GM12878 (cell line): ENCODE measurements at regions not wholly inside any gene's neighbourhood (a gene's known extent, or its start where the extent isn't known, plus 50 kb on each side); places are given as distances from the start of the nearest gene placed in this dataset.

ENCODE experiments used
- ATAC-seq: fragments of 200-7000 bp; cut with Tn5 transposase; 3 replicates; pipeline ENCODE4 v1.9.1; 2020; ENCODE audit warnings: mild to moderate bottlenecking, moderate library complexity
- BruUV-seq: library from RNA; stranded (reverse); fragments of 400-500 nt; replicated peaks from 2 replicates; lab custom pipeline; 2021; lab: Mats Ljungman, UMichigan
- CTCF ChIA-PET: fragments of 300-600 bp; sonication (Branson Sonifier 250); formaldehyde crosslinking; extraction: SDS; loops from one replicate; lab custom pipeline; 2021; ENCODE audit warnings: inconsistent platforms; lab: Yijun Ruan, JAX
- POLR2A ChIA-PET: fragments of 350-600 bp; formaldehyde crosslinking; extraction: SDS; loops from one replicate; lab custom pipeline; 2021; ENCODE audit warnings: inconsistent platforms; lab: Charles Lee
- RAD21 ChIA-PET: fragments of 300-600 bp; sonication (Branson Sonifier 250); formaldehyde crosslinking; loops from one replicate; lab custom pipeline; 2023; ENCODE audit warnings: antibody characterized with exemption; ENCODE audit not compliant: unreplicated experiment; lab: Charles Lee
- SMC1A ChIA-PET: fragments of 300-600 bp; sonication (Branson Sonifier 250); formaldehyde crosslinking; loops from one replicate; lab custom pipeline; 2023; ENCODE audit not compliant: unreplicated experiment, uncharacterized antibody; lab: Charles Lee
- DNase-seq: peaks from one replicate; pipeline ENCODE4 v3.0.0-alpha.2; 2011; ENCODE audit warnings: low read depth, low spot score
- FAIRE-seq: peaks from 3 replicates; lab custom pipeline; 2011; peaks lifted over from hg19 to GRCh38; lab: Jason Lieb, UNC
- H2AFZ ChIP-seq: 2 replicates; pipeline ENCODE4 v1.6.0; 2011; ENCODE audit warnings: low read depth, low read length, control low read depth; ENCODE audit not compliant: control insufficient read depth
- H3K27ac ChIP-seq: 2 replicates; pipeline ENCODE4 v1.5.1; 2011; ENCODE audit warnings: control low read depth; ENCODE audit not compliant: control insufficient read depth, insufficient read depth
- H3K27me3 ChIP-seq, 2 experiments: replicated peaks in 1 of 2; 2 replicates each; pipeline versions ENCODE4 v1.6.0 to v1.6.1; 2011; ENCODE audit warnings: low read length in 1 of 2; ENCODE audit not compliant: control insufficient read depth in 2 of 2, insufficient read depth in 2 of 2
- H3K36me3 ChIP-seq, 2 experiments: 2 replicates each; pipeline ENCODE4 v1.5.1; 2011; ENCODE audit warnings: low read length in 1 of 2; ENCODE audit not compliant: control insufficient read depth in 2 of 2, insufficient read depth in 2 of 2
- H3K4me1 ChIP-seq: 2 replicates; pipeline ENCODE4 v1.6.1; 2011; ENCODE audit warnings: mild to moderate bottlenecking, low read length, moderate library complexity, mixed read lengths; ENCODE audit not compliant: control insufficient read depth, insufficient read depth
- H3K4me2 ChIP-seq: 2 replicates; pipeline ENCODE4 v1.6.0; 2011; ENCODE audit warnings: control low read depth; ENCODE audit not compliant: control insufficient read depth, insufficient read depth
- H3K4me3 ChIP-seq: fragments of 200-600 bp; sonication (generic); 2 replicates; pipeline ENCODE4 v1.5.1; 2016
- H3K79me2 ChIP-seq: 2 replicates; pipeline ENCODE4 v1.6.0; 2011; ENCODE audit warnings: low read length; ENCODE audit not compliant: control insufficient read depth, insufficient read depth
- H3K9ac ChIP-seq: 2 replicates; pipeline ENCODE4 v1.8.0; 2011; ENCODE audit warnings: low read length, control low read depth, mixed read lengths; ENCODE audit not compliant: control insufficient read depth, insufficient read depth
- H3K9me3 ChIP-seq: replicated peaks from 3 replicates; pipeline ENCODE4 v1.5.1; 2011; ENCODE audit warnings: mild to moderate bottlenecking, low read length; ENCODE audit not compliant: control insufficient read depth, insufficient read depth
- H4K20me1 ChIP-seq: 2 replicates; pipeline ENCODE4 v1.6.0; 2011; ENCODE audit not compliant: control insufficient read depth, insufficient read depth
- SMAD5 ChIP-seq: IDR thresholded peaks from 2 replicates; pipeline ENCODE4 v1.6.1; 2016; ENCODE audit warnings: antibody characterized with exemption, low read depth
- SUPT20H ChIP-seq: IDR thresholded peaks from 2 replicates; pipeline ENCODE4 v1.6.1; 2011; ENCODE audit warnings: low read depth, mild to moderate bottlenecking, low read length, moderate library complexity, borderline replicate concordance; ENCODE audit not compliant: control insufficient read depth
- TAF1 ChIP-seq: IDR thresholded peaks from 2 replicates; pipeline ENCODE4 v1.6.1; 2011; ENCODE audit warnings: mild to moderate bottlenecking, low read depth, low read length, borderline replicate concordance
- TARDBP ChIP-seq: IDR thresholded peaks from 2 replicates; pipeline ENCODE4 v1.6.1; 2016; ENCODE audit warnings: borderline replicate concordance
- WGBS: methylation state at CpG from one replicate; pipeline ENCODE4 v1.1.6; 2016; ENCODE audit warnings: low lambda C conversion rate; ENCODE audit not compliant: insufficient replicate concordance, insufficient coverage; ENCODE audit errors: missing lambda C conversion rate; 5-methylcytosine and 5-hydroxymethylcytosine counted together
- in situ Hi-C: fragments of 300-500 bp; cut with MboI; formaldehyde crosslinking; loops from 9 replicates; pipeline ENCODE4 v1.14.3; 2018; ENCODE audit warnings: mixed read lengths
- intact Hi-C: fragments of 100-400 bp; cut with micrococcal nuclease; formaldehyde crosslinking; loops from one replicate; pipeline ENCODE4 v1.14.2; 2022; ENCODE audit not compliant: unreplicated experiment
- TF ChIP-seq, protein P1 (sequence below): fragments of 450-650 bp; IDR thresholded peaks from 2 replicates; pipeline ENCODE4 v1.6.1; 2018; ENCODE audit warnings: borderline replicate concordance, mild to moderate bottlenecking; ENCODE audit not compliant: partially characterized antibody
- TF ChIP-seq, protein P2 (sequence below): fragments of 450-650 bp; IDR thresholded peaks from 2 replicates; pipeline ENCODE4 v1.6.1; 2018; ENCODE audit warnings: mild to moderate bottlenecking, low read depth, moderate library complexity; ENCODE audit not compliant: partially characterized antibody
- TF ChIP-seq, protein P3 (sequence below): fragments of 450-650 bp; conservative IDR thresholded peaks from 2 replicates; pipeline ENCODE4 v1.6.1; 2017; ENCODE audit warnings: mild to moderate bottlenecking, moderate library complexity

DNA sequence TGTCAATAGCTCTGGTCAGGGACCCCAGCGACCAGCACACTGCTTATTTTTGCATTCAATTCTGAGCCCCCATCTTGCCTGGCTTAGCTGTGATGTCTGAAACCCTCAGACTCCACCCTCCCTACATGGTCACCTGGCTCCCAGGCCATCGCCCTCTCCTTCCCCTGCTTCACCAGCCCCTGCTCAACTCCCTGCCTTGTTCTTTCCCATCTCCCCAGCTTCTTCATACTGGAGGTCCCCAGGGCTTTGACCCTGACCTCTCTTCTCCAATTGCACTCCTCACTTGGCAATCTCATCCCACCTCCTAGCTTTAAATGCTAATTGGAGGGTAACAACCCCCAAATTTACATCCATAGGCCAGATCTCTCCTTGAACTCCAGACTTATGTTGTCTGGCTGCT is 84.3 kb upstream of the GNAZ start:
- Histone ChIP-seq H3K4me3 (no peak overlapping the region), H3K36me3 (no peaks in the 10 kb centered on the region), H4K20me1 (no peaks in the 10 kb centered on the region), H3K4me2 (no peak overlapping the region), H3K27me3 (no peaks in the 10 kb centered on the region; a peak in 1 of 4 replicates), H3K9me3 (no peaks in the 10 kb centered on the region), H3K27ac (no peak overlapping the region), H3K4me1 (no peaks in the 10 kb centered on the region), H2AFZ (no peak overlapping the region), H3K79me2 (no peaks in the 10 kb centered on the region), H3K9ac (no peak overlapping the region)
- FAIRE-seq (no peak), ATAC-seq (no peak), DNase-seq (no peak)
- SMC1A ChIA-PET, result interaction anchor here (2.3 kb wide), 1 partner anchor 26 kb away, joined by 5 read pairs; no protein-coding TSS in a partner anchor
- in situ Hi-C loops, result no loop called here
- RAD21 ChIA-PET, result no interaction called here
- POLR2A ChIA-PET, result interaction anchor here (0.6 kb wide), 1 partner anchor 766 kb away, joined by 3 read pairs; no protein-coding TSS in a partner anchor
- intact Hi-C loops, result no loop called here
- BruUV-seq, result no TSS peak
- CTCF ChIA-PET, result no interaction called here
- no peak for TF ChIP-seq TARDBP
- TF ChIP-seq, protein P1, sequence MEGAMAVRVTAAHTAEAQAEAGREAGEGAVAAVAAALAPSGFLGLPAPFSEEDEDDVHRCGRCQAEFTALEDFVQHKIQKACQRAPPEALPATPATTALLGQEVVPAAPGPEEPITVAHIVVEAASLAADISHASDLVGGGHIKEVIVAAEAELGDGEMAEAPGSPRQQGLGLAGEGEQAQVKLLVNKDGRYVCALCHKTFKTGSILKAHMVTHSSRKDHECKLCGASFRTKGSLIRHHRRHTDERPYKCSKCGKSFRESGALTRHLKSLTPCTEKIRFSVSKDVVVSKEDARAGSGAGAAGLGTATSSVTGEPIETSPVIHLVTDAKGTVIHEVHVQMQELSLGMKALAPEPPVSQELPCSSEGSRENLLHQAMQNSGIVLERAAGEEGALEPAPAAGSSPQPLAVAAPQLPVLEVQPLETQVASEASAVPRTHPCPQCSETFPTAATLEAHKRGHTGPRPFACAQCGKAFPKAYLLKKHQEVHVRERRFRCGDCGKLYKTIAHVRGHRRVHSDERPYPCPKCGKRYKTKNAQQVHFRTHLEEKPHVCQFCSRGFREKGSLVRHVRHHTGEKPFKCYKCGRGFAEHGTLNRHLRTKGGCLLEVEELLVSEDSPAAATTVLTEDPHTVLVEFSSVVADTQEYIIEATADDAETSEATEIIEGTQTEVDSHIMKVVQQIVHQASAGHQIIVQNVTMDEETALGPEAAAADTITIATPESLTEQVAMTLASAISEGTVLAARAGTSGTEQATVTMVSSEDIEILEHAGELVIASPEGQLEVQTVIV, result no peak
- no peak for TF ChIP-seq TAF1
- TF ChIP-seq, protein P2, sequence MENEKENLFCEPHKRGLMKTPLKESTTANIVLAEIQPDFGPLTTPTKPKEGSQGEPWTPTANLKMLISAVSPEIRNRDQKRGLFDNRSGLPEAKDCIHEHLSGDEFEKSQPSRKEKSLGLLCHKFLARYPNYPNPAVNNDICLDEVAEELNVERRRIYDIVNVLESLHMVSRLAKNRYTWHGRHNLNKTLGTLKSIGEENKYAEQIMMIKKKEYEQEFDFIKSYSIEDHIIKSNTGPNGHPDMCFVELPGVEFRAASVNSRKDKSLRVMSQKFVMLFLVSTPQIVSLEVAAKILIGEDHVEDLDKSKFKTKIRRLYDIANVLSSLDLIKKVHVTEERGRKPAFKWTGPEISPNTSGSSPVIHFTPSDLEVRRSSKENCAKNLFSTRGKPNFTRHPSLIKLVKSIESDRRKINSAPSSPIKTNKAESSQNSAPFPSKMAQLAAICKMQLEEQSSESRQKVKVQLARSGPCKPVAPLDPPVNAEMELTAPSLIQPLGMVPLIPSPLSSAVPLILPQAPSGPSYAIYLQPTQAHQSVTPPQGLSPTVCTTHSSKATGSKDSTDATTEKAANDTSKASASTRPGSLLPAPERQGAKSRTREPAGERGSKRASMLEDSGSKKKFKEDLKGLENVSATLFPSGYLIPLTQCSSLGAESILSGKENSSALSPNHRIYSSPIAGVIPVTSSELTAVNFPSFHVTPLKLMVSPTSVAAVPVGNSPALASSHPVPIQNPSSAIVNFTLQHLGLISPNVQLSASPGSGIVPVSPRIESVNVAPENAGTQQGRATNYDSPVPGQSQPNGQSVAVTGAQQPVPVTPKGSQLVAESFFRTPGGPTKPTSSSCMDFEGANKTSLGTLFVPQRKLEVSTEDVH, result no peak
- TF ChIP-seq, protein P3, sequence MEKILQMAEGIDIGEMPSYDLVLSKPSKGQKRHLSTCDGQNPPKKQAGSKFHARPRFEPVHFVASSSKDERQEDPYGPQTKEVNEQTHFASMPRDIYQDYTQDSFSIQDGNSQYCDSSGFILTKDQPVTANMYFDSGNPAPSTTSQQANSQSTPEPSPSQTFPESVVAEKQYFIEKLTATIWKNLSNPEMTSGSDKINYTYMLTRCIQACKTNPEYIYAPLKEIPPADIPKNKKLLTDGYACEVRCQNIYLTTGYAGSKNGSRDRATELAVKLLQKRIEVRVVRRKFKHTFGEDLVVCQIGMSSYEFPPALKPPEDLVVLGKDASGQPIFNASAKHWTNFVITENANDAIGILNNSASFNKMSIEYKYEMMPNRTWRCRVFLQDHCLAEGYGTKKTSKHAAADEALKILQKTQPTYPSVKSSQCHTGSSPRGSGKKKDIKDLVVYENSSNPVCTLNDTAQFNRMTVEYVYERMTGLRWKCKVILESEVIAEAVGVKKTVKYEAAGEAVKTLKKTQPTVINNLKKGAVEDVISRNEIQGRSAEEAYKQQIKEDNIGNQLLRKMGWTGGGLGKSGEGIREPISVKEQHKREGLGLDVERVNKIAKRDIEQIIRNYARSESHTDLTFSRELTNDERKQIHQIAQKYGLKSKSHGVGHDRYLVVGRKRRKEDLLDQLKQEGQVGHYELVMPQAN, result no peak
- TF ChIP-seq SMAD5, result no peak
- no peak for TF ChIP-seq SUPT20H
- 21% methylated on average over 2 of the region's 2 CpGs for WGBS
